ENCODE measurements at regions not wholly inside any gene's neighbourhood (a gene's known extent, or its start where the extent isn't known, plus 50 kb on each side); places are given as distances from the start of the nearest gene placed in this dataset.

DNA sequence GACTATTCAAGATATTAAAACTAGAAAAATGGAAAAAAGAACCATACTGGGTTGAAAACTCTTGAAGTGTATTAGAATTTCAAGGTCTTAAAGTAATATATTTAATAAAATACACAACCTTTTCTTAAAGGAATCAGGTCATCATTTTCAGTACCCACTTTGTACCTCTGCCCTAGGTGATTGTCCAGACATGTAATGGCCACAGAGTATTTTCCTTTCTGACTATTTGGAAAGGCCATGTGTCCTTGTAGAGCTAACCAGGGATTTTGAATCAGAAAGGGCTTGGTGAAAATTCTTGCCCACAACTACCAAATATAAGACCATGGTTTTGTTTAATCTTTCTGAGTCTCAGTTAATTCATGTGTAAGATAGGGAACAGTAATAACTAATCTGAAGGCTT is 91.4 kb upstream of the MLIP start:
- TF ChIP-seq POLR2A (IDR thresholded peaks at IDR 0.05; ENCODE audit: low read depth, low read length) = no peak
- TF ChIP-seq TAF1 (IDR thresholded peaks at IDR 0.05; ENCODE audit: borderline replicate concordance, low read depth, low read length) = no peak

All from GM12892 (cell line).